ENCODE measurements at regions not wholly inside any gene's neighbourhood (a gene's known extent, or its start where the extent isn't known, plus 50 kb on each side); places are given as distances from the start of the nearest gene placed in this dataset.

DNA sequence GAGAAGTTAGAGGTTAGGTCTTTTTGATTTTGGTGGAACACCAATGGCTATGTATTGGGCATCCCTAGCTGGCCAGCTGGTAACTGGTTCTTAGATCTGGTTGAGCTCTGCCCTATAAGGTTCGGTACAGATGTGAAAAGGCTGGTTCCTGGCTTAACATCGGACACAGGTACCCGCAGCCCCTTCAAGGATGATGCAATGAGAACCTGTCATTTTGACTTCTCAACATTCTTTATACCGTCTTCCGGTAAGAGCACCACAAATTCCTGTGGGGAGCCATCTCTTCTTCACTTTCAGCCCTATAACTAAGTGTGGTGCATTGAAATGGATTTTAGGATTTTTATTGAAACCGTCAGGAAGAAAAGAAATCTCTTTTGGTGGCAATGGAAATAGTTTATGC, 222.8 kb downstream of the ADAMTS9 start:
- FAIRE-seq, result no peak

GRCh38 chr3:64463981-64464380, 223.8 kb downstream of the ADAMTS9 start:
- FAIRE-seq, result no peak

- no peak for FAIRE-seq
These were observed 225.6 kb downstream of the ADAMTS9 start for GRCh38 chr3:64462203-64462602.

GRCh38 chr3:64460877-64461276, 226.9 kb downstream of the ADAMTS9 start:
- no peak for FAIRE-seq

GRCh38 chr3:64460141-64460730, 227.6 kb downstream of the ADAMTS9 start:
- FAIRE-seq, result no peak

GRCh38 chr3:64459711-64460110, 228.1 kb downstream of the ADAMTS9 start:
- FAIRE-seq, result no peak

- FAIRE-seq, result no peak
These were observed 230.0 kb downstream of the ADAMTS9 start for GRCh38 chr3:64457811-64458210.

- FAIRE-seq, result no peak
These were observed 231.1 kb downstream of the ADAMTS9 start for GRCh38 chr3:64456674-64457073.

GRCh38 chr3:64455351-64455750, 230.1 kb upstream of the PRICKLE2 start:
- FAIRE-seq, result no peak

GRCh38 chr3:64454768-64455167, 229.5 kb upstream of the PRICKLE2 start:
- FAIRE-seq, result no peak

DNA sequence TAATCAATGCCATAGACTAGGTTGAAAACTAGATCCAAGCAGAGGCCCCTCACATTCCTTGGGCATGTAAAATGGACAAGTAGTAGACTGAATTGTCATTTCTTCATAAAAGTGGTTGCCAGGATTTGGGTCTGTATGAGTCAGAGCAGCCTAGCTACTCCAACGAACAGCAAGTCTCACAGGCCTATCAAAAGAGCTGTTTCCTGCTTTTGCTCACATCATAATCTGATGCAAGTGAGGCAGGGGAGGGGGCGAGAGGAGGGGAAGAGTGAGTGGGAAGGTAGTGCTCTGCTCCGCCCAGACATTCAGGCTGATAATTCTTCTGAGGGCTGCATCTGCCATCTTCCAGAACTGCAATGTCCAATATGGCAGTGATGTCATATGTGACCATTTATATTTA, 228.9 kb upstream of the PRICKLE2 start:
- no peak for FAIRE-seq

- FAIRE-seq, result no peak
These were observed 226.2 kb upstream of the PRICKLE2 start for GRCh38 chr3:64451283-64452012.

GRCh38 chr3:64450396-64450956, 225.2 kb upstream of the PRICKLE2 start:
- FAIRE-seq, result no peak

- no peak for FAIRE-seq
These were observed 223.8 kb upstream of the PRICKLE2 start for GRCh38 chr3:64449026-64449425.

DNA sequence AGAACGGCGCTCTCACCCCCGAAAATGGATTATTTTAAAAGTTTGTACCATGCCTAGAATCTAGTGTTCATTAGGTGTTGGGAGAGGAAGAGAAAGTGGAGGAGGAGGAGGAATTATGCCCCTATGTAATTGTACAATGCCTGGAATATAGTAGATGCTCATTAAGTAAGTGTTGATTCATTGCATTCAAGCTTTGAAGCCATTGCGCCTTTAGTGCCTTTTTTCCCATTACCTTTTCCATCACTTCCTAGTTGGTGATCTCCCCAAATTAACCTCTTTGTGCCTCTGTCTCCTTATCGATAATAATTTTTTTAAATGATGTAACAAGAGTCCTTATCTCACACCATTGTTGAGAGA, 220.7 kb upstream of the PRICKLE2 start:
- no peak for FAIRE-seq

DNA sequence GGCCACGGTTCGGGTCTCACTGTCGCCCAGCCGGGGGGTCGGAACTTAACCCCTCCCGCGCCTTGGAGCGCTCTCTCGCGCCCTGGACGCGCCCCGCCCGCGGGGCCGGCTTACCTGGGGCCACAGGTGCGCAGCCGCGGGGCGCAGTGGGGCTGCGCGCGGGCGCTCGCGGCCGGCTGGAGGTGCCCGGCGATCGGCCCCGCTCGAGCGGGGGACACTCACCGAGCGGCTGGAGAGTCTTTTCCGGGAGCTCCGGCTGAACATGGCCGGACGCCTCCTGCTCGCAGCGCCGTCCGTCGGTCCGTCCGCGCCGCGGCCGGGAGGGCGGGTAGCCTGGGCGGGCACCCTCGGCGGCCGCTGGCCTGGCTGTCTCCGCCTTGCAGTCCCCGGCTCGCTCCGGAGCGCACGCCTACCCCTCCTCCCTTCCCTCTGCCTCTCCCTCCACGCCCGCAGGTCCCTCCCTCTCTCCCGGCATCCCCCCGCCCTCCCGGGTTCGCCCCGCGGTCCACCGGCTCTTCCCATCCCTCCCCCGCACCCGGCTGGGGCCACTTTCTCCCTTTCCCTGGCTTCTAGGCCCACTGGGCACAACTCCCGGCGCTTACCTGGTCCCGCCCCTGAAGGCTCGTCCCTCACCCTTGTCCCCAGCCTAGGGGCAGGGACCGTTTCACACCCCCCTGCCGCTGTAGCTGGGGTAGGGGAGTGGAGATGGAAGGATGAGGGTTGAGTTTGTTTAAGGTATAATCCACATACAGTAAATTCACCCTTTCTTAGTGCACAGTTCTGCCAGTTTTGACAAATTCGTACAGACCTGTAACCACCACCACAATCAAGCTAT, 220.1 kb upstream of the PRICKLE2 start:
- no peak for FAIRE-seq

- FAIRE-seq, result no peak
These were observed 219.3 kb upstream of the PRICKLE2 start for GRCh38 chr3:64444490-64445108.

- FAIRE-seq, result no peak
These were observed 218.5 kb upstream of the PRICKLE2 start for GRCh38 chr3:64443546-64444381.

GRCh38 chr3:64441861-64442260, 216.6 kb upstream of the PRICKLE2 start:
- FAIRE-seq, result no peak

DNA sequence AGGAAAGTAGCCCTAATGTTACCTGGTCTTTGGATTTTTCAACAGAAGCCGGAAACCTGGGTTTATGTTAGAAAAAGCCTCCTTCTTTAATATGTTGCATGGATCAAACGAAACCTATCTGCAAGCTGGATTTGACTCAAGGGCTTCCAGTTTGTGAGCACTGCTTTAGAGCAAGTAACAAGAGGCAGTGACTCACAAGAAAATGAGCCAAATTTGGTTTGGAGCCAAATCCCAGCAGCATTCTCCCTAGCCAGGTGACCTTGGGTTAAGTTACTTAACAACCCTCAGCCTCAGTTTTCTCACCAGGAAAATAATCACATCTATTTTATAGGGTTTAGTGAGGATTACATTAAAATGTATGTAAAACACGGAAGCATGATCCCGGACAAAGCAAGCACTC, 215.2 kb upstream of the PRICKLE2 start:
- FAIRE-seq, result peak; percentile 55

DNA sequence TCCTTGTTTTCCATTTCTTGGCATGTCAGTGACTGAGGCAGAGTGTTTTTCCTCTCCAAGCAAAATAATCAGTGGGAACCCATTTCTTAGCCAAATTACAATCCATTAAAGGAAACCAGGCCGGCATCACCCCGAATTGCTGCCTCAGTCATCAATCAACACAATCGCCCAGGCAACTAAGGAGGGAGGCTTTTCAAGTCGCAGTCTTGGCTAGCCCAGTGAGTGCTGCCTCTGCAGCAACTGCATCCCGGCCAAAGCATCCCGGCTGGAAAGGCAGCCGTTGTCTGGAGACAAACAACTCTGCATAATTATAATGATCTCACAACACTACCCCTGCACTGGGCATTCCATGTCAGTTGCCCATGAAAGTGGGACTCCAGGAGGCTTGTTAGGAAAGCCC, 213.5 kb upstream of the PRICKLE2 start:
- FAIRE-seq, result no peak

- no peak for FAIRE-seq
These were observed 212.8 kb upstream of the PRICKLE2 start for GRCh38 chr3:64438066-64438465.

All from G401.6 (cell line).